ENCODE measurements at regions not wholly inside any gene's neighbourhood (a gene's known extent, or its start where the extent isn't known, plus 50 kb on each side); places are given as distances from the start of the nearest gene placed in this dataset.
"Not testable (repeated sequence)": the region's sequence is repeated elsewhere in the genome, so short reads cannot be mapped to it uniquely, and the experiment has no call there.

- DNase-seq: no peak
Measured at GRCh38 chr2:49465157-49465831, 311.0 kb upstream of the FSHR start.

DNA sequence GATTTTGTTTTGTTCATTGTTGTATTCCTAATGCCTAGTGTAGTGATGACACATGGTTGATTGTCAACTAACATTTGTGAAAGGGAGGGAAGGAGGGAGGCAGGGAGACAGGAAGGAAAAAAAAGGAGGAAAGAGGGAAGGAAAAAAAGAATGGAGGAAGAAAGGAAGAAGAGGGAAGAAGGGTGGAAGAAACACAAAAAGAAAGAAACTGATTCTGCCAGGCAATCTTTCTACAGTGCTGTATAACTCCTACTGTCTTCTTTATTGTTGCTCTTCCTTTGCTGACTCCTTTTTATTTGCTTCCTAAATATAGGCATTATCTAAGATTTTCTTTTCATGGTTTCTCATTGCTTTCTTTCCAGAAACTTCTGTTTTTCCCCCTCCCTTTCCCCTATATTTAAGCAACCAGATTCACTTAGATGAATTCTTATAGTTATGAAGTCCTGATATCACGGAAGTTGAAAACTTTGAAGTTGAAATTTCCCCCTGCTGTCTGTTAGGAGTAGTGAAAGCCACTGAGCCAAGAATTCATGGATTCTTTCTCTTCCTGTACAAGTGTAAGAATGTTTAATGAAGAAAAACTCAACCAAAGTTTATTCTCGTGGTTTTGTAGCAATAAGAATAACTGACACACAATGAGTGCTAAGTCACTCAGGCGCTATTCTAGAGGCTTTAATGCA, 305.1 kb upstream of the FSHR start:
- no peak for DNase-seq

GRCh38 chr2:49444005-49444404, 289.7 kb upstream of the FSHR start:
- DNase-seq: no peak

DNA sequence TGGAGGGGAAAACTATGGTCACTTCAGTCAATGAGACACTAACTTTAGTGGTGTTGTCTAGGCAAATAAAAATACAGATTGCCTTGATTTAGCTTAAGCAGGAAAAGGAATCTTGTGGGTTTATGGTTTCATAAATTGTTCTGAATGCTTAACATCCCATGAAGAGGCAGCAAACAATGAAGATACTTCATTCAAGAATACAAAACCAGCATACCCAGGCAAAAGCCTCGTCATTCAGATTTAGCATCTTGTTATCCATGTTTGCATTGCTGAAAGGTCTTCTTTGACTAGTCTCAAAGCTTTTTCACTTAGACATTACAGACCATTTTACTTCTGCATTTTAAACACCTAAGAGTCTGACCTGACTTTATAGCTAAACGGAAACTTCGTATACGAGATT, 272.7 kb upstream of the FSHR start:
- no peak for DNase-seq

GRCh38 chr2:49416252-49416651, 261.9 kb upstream of the FSHR start:
- DNase-seq: no peak

DNA sequence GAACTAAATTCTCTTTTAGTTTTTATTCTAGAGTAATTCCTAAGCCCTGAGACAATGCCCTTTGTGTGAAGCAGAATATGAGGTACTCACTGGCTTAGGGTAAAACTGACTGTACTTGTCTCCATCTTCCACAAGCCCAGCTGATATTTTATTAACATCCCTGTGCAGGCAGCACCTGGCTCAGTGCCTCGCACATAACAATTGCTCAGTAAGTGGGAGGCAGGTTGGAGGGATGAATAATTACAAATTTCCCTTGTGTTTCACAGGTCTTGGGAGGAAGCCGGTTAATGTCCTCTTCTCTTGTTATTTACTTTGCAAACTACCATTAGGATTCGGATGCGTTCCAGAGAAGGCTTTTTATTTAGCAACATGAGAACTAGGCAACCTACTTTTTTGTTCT, 249.8 kb upstream of the FSHR start:
- DNase-seq: no peak

- DNase-seq: no peak
Measured at GRCh38 chr2:49403637-49404036, 249.3 kb upstream of the FSHR start.

- DNase-seq: no peak
Measured at GRCh38 chr2:49379406-49379805, 225.1 kb upstream of the FSHR start.

- DNase-seq: no peak
Measured at GRCh38 chr2:49371128-49371701, 216.9 kb upstream of the FSHR start.

GRCh38 chr2:49369650-49370049, 215.3 kb upstream of the FSHR start:
- no peak for DNase-seq

GRCh38 chr2:49369101-49369500, 214.8 kb upstream of the FSHR start:
- DNase-seq: no peak

- DNase-seq: no peak
Measured at GRCh38 chr2:49367003-49367402, 212.7 kb upstream of the FSHR start.

GRCh38 chr2:49360407-49360767, 206.1 kb upstream of the FSHR start:
- DNase-seq: no peak

GRCh38 chr2:49359721-49360406, 205.5 kb upstream of the FSHR start:
- no peak for DNase-seq

- no peak for DNase-seq
Measured at GRCh38 chr2:49355611-49356010, 201.3 kb upstream of the FSHR start.

GRCh38 chr2:49351560-49351959, 197.2 kb upstream of the FSHR start:
- DNase-seq: no peak

DNA sequence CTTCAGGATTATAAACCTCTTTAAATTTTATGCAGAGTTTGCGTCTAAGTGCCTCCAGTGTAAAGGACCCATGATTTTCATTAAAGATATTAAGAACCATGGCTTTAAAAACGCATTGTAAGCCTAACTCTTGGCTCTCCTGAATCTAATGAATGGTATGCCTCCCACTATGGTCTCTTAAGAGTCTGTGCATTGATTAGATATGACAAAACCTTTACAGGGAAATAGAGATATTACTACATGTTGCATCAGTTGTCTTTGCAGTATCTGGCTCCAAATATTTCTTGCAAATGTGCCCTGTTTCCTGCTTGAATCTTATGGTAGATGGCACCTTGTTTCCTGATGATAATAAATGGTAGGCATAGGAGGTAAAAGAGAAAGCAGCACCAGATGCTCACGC, 189.3 kb upstream of the FSHR start:
- DNase-seq: no peak

GRCh38 chr2:49342156-49342555, 187.8 kb upstream of the FSHR start:
- no peak for DNase-seq

- no peak for DNase-seq
Measured at GRCh38 chr2:49335546-49335945, 181.2 kb upstream of the FSHR start.

DNA sequence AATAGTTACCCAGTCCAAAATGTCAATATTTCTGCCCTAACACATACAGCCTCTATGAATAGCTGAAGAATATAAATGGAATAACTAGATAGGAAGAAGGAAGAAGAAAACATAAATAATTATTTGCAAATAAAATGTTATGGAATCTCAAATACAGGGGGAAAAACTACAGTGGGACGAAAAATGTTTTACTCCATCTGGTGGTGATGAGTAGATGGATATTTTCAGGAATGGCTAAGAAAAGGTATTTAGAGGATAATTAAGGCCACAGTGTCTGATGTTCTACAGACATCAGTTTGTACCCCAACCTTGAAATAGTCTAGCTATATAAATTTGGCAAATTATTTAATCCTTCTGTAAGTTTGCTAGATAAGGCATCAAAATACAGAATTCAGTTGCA, 178.1 kb upstream of the FSHR start:
- no peak for DNase-seq

GRCh38 chr2:49318531-49318930, 164.2 kb upstream of the FSHR start:
- DNase-seq: no peak

DNA sequence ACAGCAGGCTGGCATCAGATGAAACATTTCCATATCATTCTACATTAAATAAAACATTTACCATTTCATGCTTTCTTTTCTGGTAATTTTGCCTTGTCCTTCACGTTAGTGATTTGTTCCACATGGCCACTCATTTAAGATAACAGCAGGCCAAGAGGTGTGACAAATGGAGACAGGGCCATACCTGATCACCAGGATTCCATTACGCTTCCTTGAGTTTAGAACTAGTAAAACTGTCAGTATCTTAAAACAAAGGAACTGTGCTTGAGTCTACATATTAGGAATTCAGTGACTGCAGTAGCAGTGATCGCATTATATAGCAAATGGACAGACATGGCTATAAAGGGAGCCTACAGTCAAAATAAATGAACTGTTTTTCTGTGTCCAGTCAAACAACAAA, 155.1 kb upstream of the FSHR start:
- no peak for DNase-seq

- no peak for DNase-seq
Measured at GRCh38 chr2:49306925-49307324, 152.6 kb upstream of the FSHR start.

- DNase-seq: not testable (repeated sequence)
Measured at GRCh38 chr2:49298693-49299092, 144.4 kb upstream of the FSHR start.

Measured in left hindlimb (tissue), 1 donor.